ENCODE measurements at regions not wholly inside any gene's neighbourhood (a gene's known extent, or its start where the extent isn't known, plus 50 kb on each side); places are given as distances from the start of the nearest gene placed in this dataset.

GRCh38 chr1:56441601-56442000 is 137.8 kb downstream of the PLPP3 start:
- TF ChIP-seq, protein P1, sequence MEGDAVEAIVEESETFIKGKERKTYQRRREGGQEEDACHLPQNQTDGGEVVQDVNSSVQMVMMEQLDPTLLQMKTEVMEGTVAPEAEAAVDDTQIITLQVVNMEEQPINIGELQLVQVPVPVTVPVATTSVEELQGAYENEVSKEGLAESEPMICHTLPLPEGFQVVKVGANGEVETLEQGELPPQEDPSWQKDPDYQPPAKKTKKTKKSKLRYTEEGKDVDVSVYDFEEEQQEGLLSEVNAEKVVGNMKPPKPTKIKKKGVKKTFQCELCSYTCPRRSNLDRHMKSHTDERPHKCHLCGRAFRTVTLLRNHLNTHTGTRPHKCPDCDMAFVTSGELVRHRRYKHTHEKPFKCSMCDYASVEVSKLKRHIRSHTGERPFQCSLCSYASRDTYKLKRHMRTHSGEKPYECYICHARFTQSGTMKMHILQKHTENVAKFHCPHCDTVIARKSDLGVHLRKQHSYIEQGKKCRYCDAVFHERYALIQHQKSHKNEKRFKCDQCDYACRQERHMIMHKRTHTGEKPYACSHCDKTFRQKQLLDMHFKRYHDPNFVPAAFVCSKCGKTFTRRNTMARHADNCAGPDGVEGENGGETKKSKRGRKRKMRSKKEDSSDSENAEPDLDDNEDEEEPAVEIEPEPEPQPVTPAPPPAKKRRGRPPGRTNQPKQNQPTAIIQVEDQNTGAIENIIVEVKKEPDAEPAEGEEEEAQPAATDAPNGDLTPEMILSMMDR (conservative IDR thresholded peaks at IDR 0.05; ENCODE audit: low read length): no peak
- no peak for TF ChIP-seq EZH2phosphoT487 (IDR thresholded peaks at IDR 0.05; ENCODE audit: borderline replicate concordance)

Measured in Loucy (cell line).